NCI-H1417 (cell line): ENCODE measurements at regions not wholly inside any gene's neighbourhood (a gene's known extent, or its start where the extent isn't known, plus 50 kb on each side); places are given as distances from the start of the nearest gene placed in this dataset.

Experiments
- DNase-seq, 3 experiments: peaks; one replicate each; lab custom pipeline; 2025; lab: John Stamatoyannopoulos, UW

GRCh38 chr12:75564852-75565251, 53.4 kb upstream of the KRR1 start:
- DNase-seq: no peak

- no peak for DNase-seq
These were observed 53.0 kb upstream of the KRR1 start for GRCh38 chr12:75564398-75564797.

GRCh38 chr12:75563351-75563750, 51.9 kb upstream of the KRR1 start:
- DNase-seq: no peak

- no peak for DNase-seq
These were observed 50.5 kb upstream of the KRR1 start for GRCh38 chr12:75561921-75562320.
